SK-N-SH (cell line): ENCODE measurements at regions not wholly inside any gene's neighbourhood (a gene's known extent, or its start where the extent isn't known, plus 50 kb on each side); places are given as distances from the start of the nearest gene placed in this dataset.

Experiments used
- FOSL2 ChIP-seq: IDR thresholded peaks from 2 replicates; pipeline ENCODE4 v1.4.0; 2012; ENCODE audit warnings: low read depth, mild to moderate bottlenecking, moderate library complexity, borderline replicate concordance
- GABPA ChIP-seq: IDR thresholded peaks from 2 replicates; pipeline ENCODE4 v1.4.0; 2012; ENCODE audit warnings: low read depth, mild to moderate bottlenecking
- JUND ChIP-seq: IDR thresholded peaks from 2 replicates; pipeline ENCODE4 v1.4.0; 2012
- POLR2AphosphoS5 ChIP-seq: IDR thresholded peaks from 2 replicates; pipeline ENCODE4 v1.6.1; 2012; ENCODE audit warnings: low read depth, low read length
- RAD21 ChIP-seq: IDR thresholded peaks from 2 replicates; pipeline ENCODE4 v1.6.1; 2012; ENCODE audit warnings: mild to moderate bottlenecking, low read length
- RCOR1 ChIP-seq: fragments of 150-350 bp; IDR thresholded peaks from 2 replicates; pipeline ENCODE4 v1.6.1; 2017; ENCODE audit warnings: antibody characterized with exemption, low read length
- TAF1 ChIP-seq: IDR thresholded peaks from 2 replicates; pipeline ENCODE4 v1.6.1; 2012; ENCODE audit warnings: low read depth, mild to moderate bottlenecking, low read length, moderate library complexity, borderline replicate concordance
- TEAD4 ChIP-seq: IDR thresholded peaks from 2 replicates; pipeline ENCODE4 v1.4.0; 2012; ENCODE audit warnings: mild to moderate bottlenecking, borderline replicate concordance; ENCODE audit not compliant: insufficient read depth
- TF ChIP-seq, protein P1 (sequence below): fragments of 200-600 bp; sonication (generic); IDR thresholded peaks from 2 replicates; pipeline ENCODE4 v1.6.1; 2017; ENCODE audit warnings: antibody characterized with exemption, mild to moderate bottlenecking, moderate library complexity
- TF ChIP-seq, protein P2 (sequence below): fragments of 150-350 bp; IDR thresholded peaks from 2 replicates; pipeline ENCODE4 v1.6.1; 2017; ENCODE audit warnings: antibody characterized with exemption, low read length, low read depth, borderline replicate concordance
- TF ChIP-seq, protein P3 (sequence below): IDR thresholded peaks from 2 replicates; pipeline ENCODE4 v1.4.0; 2012; ENCODE audit warnings: low read depth, borderline replicate concordance
- TF ChIP-seq, protein P4 (sequence below): IDR thresholded peaks from 2 replicates; pipeline ENCODE4 v1.4.0; 2012; ENCODE audit warnings: low read depth
- TF ChIP-seq, protein P5 (sequence below): IDR thresholded peaks from 2 replicates; pipeline ENCODE4 v1.4.0; 2012; ENCODE audit warnings: low read depth, borderline replicate concordance

DNA sequence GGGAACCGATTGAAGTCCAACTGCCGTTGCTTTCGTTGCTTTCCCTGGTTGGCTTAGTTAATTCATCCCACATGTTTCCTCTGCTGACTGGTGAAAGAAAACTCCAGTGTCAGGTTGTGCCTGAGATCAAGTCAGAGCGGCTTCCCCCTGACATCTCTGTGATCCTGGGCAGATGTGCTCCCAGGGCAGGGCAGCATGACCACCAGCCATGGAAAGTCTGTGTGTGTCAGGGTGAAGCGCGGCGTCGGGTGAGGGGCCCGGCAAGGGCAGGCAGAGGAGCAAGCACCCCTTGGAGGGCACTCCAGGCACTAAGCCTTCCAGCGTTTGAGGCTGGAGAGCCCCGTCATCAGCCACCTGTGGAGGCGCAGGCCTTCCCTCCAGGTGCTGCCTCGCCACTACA lies 54.5 kb upstream of the IGF1 start:
- TF ChIP-seq, protein P1, sequence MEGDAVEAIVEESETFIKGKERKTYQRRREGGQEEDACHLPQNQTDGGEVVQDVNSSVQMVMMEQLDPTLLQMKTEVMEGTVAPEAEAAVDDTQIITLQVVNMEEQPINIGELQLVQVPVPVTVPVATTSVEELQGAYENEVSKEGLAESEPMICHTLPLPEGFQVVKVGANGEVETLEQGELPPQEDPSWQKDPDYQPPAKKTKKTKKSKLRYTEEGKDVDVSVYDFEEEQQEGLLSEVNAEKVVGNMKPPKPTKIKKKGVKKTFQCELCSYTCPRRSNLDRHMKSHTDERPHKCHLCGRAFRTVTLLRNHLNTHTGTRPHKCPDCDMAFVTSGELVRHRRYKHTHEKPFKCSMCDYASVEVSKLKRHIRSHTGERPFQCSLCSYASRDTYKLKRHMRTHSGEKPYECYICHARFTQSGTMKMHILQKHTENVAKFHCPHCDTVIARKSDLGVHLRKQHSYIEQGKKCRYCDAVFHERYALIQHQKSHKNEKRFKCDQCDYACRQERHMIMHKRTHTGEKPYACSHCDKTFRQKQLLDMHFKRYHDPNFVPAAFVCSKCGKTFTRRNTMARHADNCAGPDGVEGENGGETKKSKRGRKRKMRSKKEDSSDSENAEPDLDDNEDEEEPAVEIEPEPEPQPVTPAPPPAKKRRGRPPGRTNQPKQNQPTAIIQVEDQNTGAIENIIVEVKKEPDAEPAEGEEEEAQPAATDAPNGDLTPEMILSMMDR, result no peak
- no peak for TF ChIP-seq GABPA
- no peak; the same call in 1 of the 2 replicates for TF ChIP-seq FOSL2
- TF ChIP-seq RAD21, result no peak
- TF ChIP-seq, protein P2, sequence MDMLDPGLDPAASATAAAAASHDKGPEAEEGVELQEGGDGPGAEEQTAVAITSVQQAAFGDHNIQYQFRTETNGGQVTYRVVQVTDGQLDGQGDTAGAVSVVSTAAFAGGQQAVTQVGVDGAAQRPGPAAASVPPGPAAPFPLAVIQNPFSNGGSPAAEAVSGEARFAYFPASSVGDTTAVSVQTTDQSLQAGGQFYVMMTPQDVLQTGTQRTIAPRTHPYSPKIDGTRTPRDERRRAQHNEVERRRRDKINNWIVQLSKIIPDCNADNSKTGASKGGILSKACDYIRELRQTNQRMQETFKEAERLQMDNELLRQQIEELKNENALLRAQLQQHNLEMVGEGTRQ, result no peak
- peak; percentile 28; the same call in 1 of the 2 replicates for TF ChIP-seq JUND
- TF ChIP-seq, protein P3, sequence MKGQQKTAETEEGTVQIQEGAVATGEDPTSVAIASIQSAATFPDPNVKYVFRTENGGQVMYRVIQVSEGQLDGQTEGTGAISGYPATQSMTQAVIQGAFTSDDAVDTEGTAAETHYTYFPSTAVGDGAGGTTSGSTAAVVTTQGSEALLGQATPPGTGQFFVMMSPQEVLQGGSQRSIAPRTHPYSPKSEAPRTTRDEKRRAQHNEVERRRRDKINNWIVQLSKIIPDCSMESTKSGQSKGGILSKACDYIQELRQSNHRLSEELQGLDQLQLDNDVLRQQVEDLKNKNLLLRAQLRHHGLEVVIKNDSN, result no peak
- TF ChIP-seq, protein P4, sequence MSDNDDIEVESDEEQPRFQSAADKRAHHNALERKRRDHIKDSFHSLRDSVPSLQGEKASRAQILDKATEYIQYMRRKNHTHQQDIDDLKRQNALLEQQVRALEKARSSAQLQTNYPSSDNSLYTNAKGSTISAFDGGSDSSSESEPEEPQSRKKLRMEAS, result peak; percentile 66; the same call in 1 of the 2 replicates
- TF ChIP-seq RCOR1, result no peak
- TF ChIP-seq, protein P5, sequence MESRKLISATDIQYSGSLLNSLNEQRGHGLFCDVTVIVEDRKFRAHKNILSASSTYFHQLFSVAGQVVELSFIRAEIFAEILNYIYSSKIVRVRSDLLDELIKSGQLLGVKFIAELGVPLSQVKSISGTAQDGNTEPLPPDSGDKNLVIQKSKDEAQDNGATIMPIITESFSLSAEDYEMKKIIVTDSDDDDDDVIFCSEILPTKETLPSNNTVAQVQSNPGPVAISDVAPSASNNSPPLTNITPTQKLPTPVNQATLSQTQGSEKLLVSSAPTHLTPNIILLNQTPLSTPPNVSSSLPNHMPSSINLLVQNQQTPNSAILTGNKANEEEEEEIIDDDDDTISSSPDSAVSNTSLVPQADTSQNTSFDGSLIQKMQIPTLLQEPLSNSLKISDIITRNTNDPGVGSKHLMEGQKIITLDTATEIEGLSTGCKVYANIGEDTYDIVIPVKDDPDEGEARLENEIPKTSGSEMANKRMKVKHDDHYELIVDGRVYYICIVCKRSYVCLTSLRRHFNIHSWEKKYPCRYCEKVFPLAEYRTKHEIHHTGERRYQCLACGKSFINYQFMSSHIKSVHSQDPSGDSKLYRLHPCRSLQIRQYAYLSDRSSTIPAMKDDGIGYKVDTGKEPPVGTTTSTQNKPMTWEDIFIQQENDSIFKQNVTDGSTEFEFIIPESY, result no peak
- no peak for TF ChIP-seq TEAD4
- no peak for TF ChIP-seq TAF1
- peak; percentile 78; the same call in 1 of the 2 replicates for TF ChIP-seq POLR2AphosphoS5
